IPS-15b (cell line): ENCODE measurements at regions not wholly inside any gene's neighbourhood (a gene's known extent, or its start where the extent isn't known, plus 50 kb on each side); places are given as distances from the start of the nearest gene placed in this dataset.
"Not testable (repeated sequence)": the region's sequence is repeated elsewhere in the genome, so short reads cannot be mapped to it uniquely, and the experiment has no call there.

Experiments
- H3K27me3 ChIP-seq: one replicate; pipeline ENCODE4 v1.6.1; 2013; ENCODE audit warnings: low read length; ENCODE audit not compliant: control insufficient read depth, insufficient read depth
- H3K36me3 ChIP-seq: one replicate; pipeline ENCODE4 v1.6.1; 2013; ENCODE audit warnings: low read length; ENCODE audit not compliant: control insufficient read depth, insufficient read depth
- H3K4me1 ChIP-seq: one replicate; pipeline ENCODE4 v1.6.1; 2013; ENCODE audit warnings: mild to moderate bottlenecking, low read length; ENCODE audit not compliant: control insufficient read depth, insufficient read depth
- H3K4me3 ChIP-seq: one replicate; pipeline ENCODE4 v1.5.1; 2013; ENCODE audit warnings: low read depth, low read length
- H3K9ac ChIP-seq: one replicate; pipeline ENCODE4 v1.6.1; 2013; ENCODE audit warnings: low read depth, mild to moderate bottlenecking, low read length
- H3K9me3 ChIP-seq: one replicate; pipeline ENCODE4 v1.6.1; 2013; ENCODE audit warnings: mild to moderate bottlenecking, low read length; ENCODE audit not compliant: control insufficient read depth, insufficient read depth

GRCh38 chr12:42010257-42010656 is 134.4 kb downstream of the GXYLT1 start:
- Histone ChIP-seq H3K9ac (no peak overlapping the region), H3K9me3 (no peaks in the 10 kb centered on the region), H3K36me3 (no peaks in the 10 kb centered on the region), H3K27me3 (no peaks in the 10 kb centered on the region), H3K4me3 (no peak overlapping the region), H3K4me1 (peaks cover 2% of the 10 kb centered on the region)

GRCh38 chr12:42008996-42009395 is 135.7 kb downstream of the GXYLT1 start:
- no peaks in the 10 kb centered on the region for H3K36me3 ChIP-seq
- H3K9ac ChIP-seq = no peak overlapping the region
- H3K4me3 ChIP-seq = no peak overlapping the region
- no peaks in the 10 kb centered on the region for H3K9me3 ChIP-seq
- no peaks in the 10 kb centered on the region for H3K27me3 ChIP-seq
- H3K4me1 ChIP-seq = peaks cover under 1% of the 10 kb centered on the region

- no peaks in the 10 kb centered on the region for H3K9me3 ChIP-seq
- H3K4me1 ChIP-seq = no peaks in the 10 kb centered on the region
- no peaks in the 10 kb centered on the region for H3K36me3 ChIP-seq
- no peak overlapping the region for H3K9ac ChIP-seq
- no peaks in the 10 kb centered on the region for H3K27me3 ChIP-seq
- no peak overlapping the region for H3K4me3 ChIP-seq
Measured at GRCh38 chr12:42003031-42003430, 141.6 kb downstream of the GXYLT1 start.

GRCh38 chr12:42002563-42002962 is 142.1 kb downstream of the GXYLT1 start:
- Histone ChIP-seq H3K4me3 (no peak overlapping the region), H3K9me3 (no peaks in the 10 kb centered on the region), H3K4me1 (no peaks in the 10 kb centered on the region), H3K9ac (no peak overlapping the region), H3K36me3 (no peaks in the 10 kb centered on the region), H3K27me3 (no peaks in the 10 kb centered on the region)

GRCh38 chr12:41998436-41998835 is 146.2 kb downstream of the GXYLT1 start:
- no peaks in the 10 kb centered on the region for H3K27me3 ChIP-seq
- H3K4me1 ChIP-seq = no peaks in the 10 kb centered on the region
- no peaks in the 10 kb centered on the region for H3K36me3 ChIP-seq
- H3K4me3 ChIP-seq = no peak overlapping the region
- no peak overlapping the region for H3K9ac ChIP-seq
- no peaks in the 10 kb centered on the region for H3K9me3 ChIP-seq

GRCh38 chr12:41993283-41993682 is 151.4 kb downstream of the GXYLT1 start:
- no peak overlapping the region for H3K4me3 ChIP-seq
- H3K4me1 ChIP-seq = no peaks in the 10 kb centered on the region
- H3K9ac ChIP-seq = no peak overlapping the region
- no peaks in the 10 kb centered on the region for H3K36me3 ChIP-seq
- peaks cover 3% of the 10 kb centered on the region for H3K9me3 ChIP-seq
- H3K27me3 ChIP-seq = no peaks in the 10 kb centered on the region

- H3K27me3 ChIP-seq = no peaks in the 10 kb centered on the region
- peaks cover 3% of the 10 kb centered on the region for H3K9me3 ChIP-seq
- H3K36me3 ChIP-seq = no peaks in the 10 kb centered on the region
- H3K9ac ChIP-seq = no peak overlapping the region
- no peaks in the 10 kb centered on the region for H3K4me1 ChIP-seq
- no peak overlapping the region for H3K4me3 ChIP-seq
Measured at GRCh38 chr12:41992692-41993215, 151.9 kb downstream of the GXYLT1 start.

GRCh38 chr12:41992022-41992421 is 152.7 kb downstream of the GXYLT1 start:
- no peaks in the 10 kb centered on the region for H3K4me1 ChIP-seq
- peaks cover 3% of the 10 kb centered on the region for H3K9me3 ChIP-seq
- H3K27me3 ChIP-seq = no peaks in the 10 kb centered on the region
- H3K36me3 ChIP-seq = no peaks in the 10 kb centered on the region
- H3K9ac ChIP-seq = no peak overlapping the region
- no peak overlapping the region for H3K4me3 ChIP-seq

- Histone ChIP-seq H3K4me3 (no peak overlapping the region), H3K36me3 (no peaks in the 10 kb centered on the region), H3K4me1 (no peaks in the 10 kb centered on the region), H3K9me3 (peaks cover 3% of the 10 kb centered on the region), H3K9ac (no peak overlapping the region), H3K27me3 (no peaks in the 10 kb centered on the region)
Measured at GRCh38 chr12:41988715-41989114, 156.0 kb downstream of the GXYLT1 start.

- not testable (repeated sequence) for H3K4me3 ChIP-seq, H3K4me1 ChIP-seq, H3K9me3 ChIP-seq, H3K9ac ChIP-seq, H3K27me3 ChIP-seq, H3K36me3 ChIP-seq
Measured at GRCh38 chr12:41986513-41986912, 158.2 kb downstream of the GXYLT1 start.

- H3K9me3 ChIP-seq = peaks cover 3% of the 10 kb centered on the region
- no peaks in the 10 kb centered on the region for H3K36me3 ChIP-seq
- H3K4me3 ChIP-seq = no peak overlapping the region
- H3K27me3 ChIP-seq = no peaks in the 10 kb centered on the region
- H3K9ac ChIP-seq = no peak overlapping the region
- peaks cover 5% of the 10 kb centered on the region for H3K4me1 ChIP-seq
Measured at GRCh38 chr12:41983856-41984255, 160.8 kb downstream of the GXYLT1 start.

GRCh38 chr12:41983394-41983793 is 161.3 kb downstream of the GXYLT1 start:
- Histone ChIP-seq H3K4me3 (no peak overlapping the region), H3K9ac (no peak overlapping the region), H3K36me3 (no peaks in the 10 kb centered on the region), H3K27me3 (no peaks in the 10 kb centered on the region), H3K4me1 (peaks cover 5% of the 10 kb centered on the region), H3K9me3 (peaks cover 3% of the 10 kb centered on the region)
